OCI-LY3 (cell line): ENCODE measurements at regions not wholly inside any gene's neighbourhood (a gene's known extent, or its start where the extent isn't known, plus 50 kb on each side); places are given as distances from the start of the nearest gene placed in this dataset.

Experiments
- CTCF ChIP-seq: fragments of 200-600, 300-600 bp; sonication (generic); IDR thresholded peaks from 2 replicates; pipeline ENCODE4 v1.5.1; 2014; ENCODE audit warnings: antibody characterized with exemption, low read length, low read depth
- EZH2phosphoT487 ChIP-seq: fragments of 200-600 bp; shearing (Covaris generic); IDR thresholded peaks from 2 replicates; pipeline ENCODE4 v1.6.1; 2018; ENCODE audit warnings: antibody characterized with exemption, mixed run types, low read depth

- TF ChIP-seq CTCF: no peak
- no peak for TF ChIP-seq EZH2phosphoT487
Observed at GRCh38 chr7:29651477-29651876, 87.8 kb downstream of the PRR15 start.
